ENCODE measurements at regions not wholly inside any gene's neighbourhood (a gene's known extent, or its start where the extent isn't known, plus 50 kb on each side); places are given as distances from the start of the nearest gene placed in this dataset.

- H3K4me3 ChIP-seq (ENCODE audit: low read length), result no peak overlapping the region
- TF ChIP-seq CTCF (IDR thresholded peaks at IDR 0.05; ENCODE audit: insufficient read depth, low read depth, low read length, missing control alignments), result no peak
- peak; percentile 57 for DNase-seq (ENCODE audit: low read depth)
Observed at GRCh38 chr3:23077126-23077525, 126.0 kb upstream of the UBE2E2 start.

GRCh38 chr3:23078735-23079134, 124.4 kb upstream of the UBE2E2 start:
- DNase-seq (ENCODE audit: low read depth), result no peak
- no peak for TF ChIP-seq CTCF (IDR thresholded peaks at IDR 0.05; ENCODE audit: insufficient read depth, low read depth, low read length, missing control alignments)

DNA sequence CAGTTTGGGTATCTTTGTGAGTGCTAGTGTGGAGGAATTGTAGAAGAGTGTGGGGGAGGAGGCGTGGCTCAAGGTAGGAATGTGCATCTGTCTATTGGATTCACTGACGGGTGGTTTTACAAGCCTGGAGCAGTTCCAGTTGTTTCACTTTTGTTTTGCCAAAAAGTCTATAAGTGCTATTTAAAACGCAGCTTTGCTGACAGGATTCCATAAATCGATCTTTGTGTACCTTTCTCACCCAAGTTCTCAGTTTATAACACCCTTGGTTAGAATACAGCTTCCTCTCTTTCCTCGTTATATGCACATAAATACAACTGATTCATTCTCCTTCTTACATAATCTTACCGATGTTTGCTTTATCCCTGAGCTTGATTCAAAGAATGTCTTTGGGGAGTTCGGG, 123.2 kb upstream of the UBE2E2 start:
- no peak for TF ChIP-seq CTCF (IDR thresholded peaks at IDR 0.05; ENCODE audit: insufficient read depth, low read depth, low read length, missing control alignments)
- DNase-seq (ENCODE audit: low read depth), result peak; percentile 45
- peak overlapping the region; percentile 37 for H3K4me3 ChIP-seq (ENCODE audit: low read length)

More at GRCh38 chr3:23078735-23079134, 124.4 kb upstream of the UBE2E2 start:
- no peak overlapping the region for H3K4me3 ChIP-seq (ENCODE audit: low read length)

DNA sequence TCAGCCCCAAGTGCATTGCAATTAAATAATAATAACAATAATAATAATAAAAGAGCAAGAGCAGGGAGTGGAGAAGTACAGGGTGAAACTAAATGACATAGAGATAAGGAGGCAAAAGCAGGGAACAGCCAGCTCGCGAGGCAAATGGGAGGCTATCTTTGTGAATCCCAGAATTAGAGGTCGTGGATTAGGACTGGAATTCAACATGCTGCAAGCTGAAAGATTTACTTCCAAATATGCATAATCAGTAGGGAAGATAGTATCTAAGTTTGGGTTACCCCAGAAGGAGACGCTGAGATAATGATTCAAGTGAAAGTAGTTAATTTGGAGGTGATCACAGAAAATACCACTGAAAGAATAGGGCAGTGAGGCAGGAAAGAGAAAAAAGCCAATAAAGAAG, 119.4 kb upstream of the UBE2E2 start:
- TF ChIP-seq CTCF (IDR thresholded peaks at IDR 0.05; ENCODE audit: insufficient read depth, low read depth, low read length, missing control alignments), result no peak
- DNase-seq (ENCODE audit: low read depth), result no peak

GRCh38 chr3:23084367-23084766, 118.8 kb upstream of the UBE2E2 start:
- TF ChIP-seq CTCF (IDR thresholded peaks at IDR 0.05; ENCODE audit: insufficient read depth, low read depth, low read length, missing control alignments), result no peak
- no peak overlapping the region for H3K4me3 ChIP-seq (ENCODE audit: low read length)
- DNase-seq (ENCODE audit: low read depth), result no peak

More for the DNA sequence above, 119.4 kb upstream of the UBE2E2 start:
- H3K4me3 ChIP-seq (ENCODE audit: low read length), result no peak overlapping the region

DNA sequence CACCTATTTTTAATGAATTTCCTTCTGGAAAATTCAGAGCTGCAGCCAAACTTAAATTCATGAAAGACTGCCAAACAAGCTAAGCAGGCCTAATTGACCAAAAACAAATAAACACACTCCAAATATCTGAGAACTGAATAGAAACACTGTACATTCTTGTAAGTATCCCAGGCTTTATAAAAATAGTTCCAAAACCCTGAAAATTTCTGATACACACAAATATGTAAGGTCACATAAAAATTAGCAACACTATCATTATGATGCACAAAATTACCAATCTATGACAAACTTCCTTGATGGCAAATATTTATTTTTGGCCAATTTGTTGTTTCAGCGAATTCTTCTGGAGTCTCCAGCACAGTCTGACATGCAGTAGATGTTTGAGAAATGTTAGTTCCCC, 117.9 kb upstream of the UBE2E2 start:
- H3K4me3 ChIP-seq (ENCODE audit: low read length), result no peak overlapping the region
- no peak for DNase-seq (ENCODE audit: low read depth)
- no peak for TF ChIP-seq CTCF (IDR thresholded peaks at IDR 0.05; ENCODE audit: insufficient read depth, low read depth, low read length, missing control alignments)

DNA sequence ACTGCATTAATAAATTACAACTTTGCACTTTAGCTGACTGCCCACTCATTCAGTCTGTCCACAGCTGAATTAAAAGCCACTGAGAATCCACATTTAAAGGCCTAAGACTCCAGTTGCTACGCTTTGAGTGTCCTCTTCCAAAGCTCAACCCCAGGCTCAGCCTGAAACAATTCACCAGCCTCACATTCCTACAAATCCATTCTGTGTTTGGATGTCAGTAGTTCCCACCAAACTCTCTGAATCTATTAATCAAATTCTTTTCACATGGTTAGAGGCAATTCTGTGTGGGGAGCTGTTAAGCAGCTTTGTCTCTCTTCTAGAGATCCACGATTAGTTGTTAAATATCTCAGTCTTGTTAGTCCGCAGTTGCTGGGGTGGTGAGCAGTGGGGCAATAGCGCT, 116.8 kb upstream of the UBE2E2 start:
- no peak for DNase-seq (ENCODE audit: low read depth)
- no peak for TF ChIP-seq CTCF (IDR thresholded peaks at IDR 0.05; ENCODE audit: insufficient read depth, low read depth, low read length, missing control alignments)
- no peak overlapping the region for H3K4me3 ChIP-seq (ENCODE audit: low read length)

Data from epithelial cell of esophagus (primary cell).